ENCODE measurements at regions not wholly inside any gene's neighbourhood (a gene's known extent, or its start where the extent isn't known, plus 50 kb on each side); places are given as distances from the start of the nearest gene placed in this dataset.

GRCh38 chr6:163984124-163984936 lies 569.8 kb downstream of the QKI start:
- H3K4me3 ChIP-seq (replicated peaks; ENCODE audit: low read depth, low read length), result no peak overlapping the region
- DNase-seq (ENCODE audit: low read depth), result no peak
- TF ChIP-seq CTCF (IDR thresholded peaks at IDR 0.05; ENCODE audit: low read length, missing control alignments), result no peak

GRCh38 chr6:163983679-163984078 lies 569.2 kb downstream of the QKI start:
- DNase-seq (ENCODE audit: low read depth), result no peak
- TF ChIP-seq CTCF (IDR thresholded peaks at IDR 0.05; ENCODE audit: low read length, missing control alignments), result no peak
- no peak overlapping the region for H3K4me3 ChIP-seq (replicated peaks; ENCODE audit: low read depth, low read length)

GRCh38 chr6:163974322-163974721 lies 559.8 kb downstream of the QKI start:
- no peak overlapping the region for H3K4me3 ChIP-seq (replicated peaks; ENCODE audit: low read depth, low read length)
- TF ChIP-seq CTCF (IDR thresholded peaks at IDR 0.05; ENCODE audit: low read length, missing control alignments), result no peak
- no peak for DNase-seq (ENCODE audit: low read depth)

GRCh38 chr6:163971841-163972838 lies 557.6 kb downstream of the QKI start:
- TF ChIP-seq CTCF (IDR thresholded peaks at IDR 0.05; ENCODE audit: low read length, missing control alignments), result no peak
- DNase-seq (ENCODE audit: low read depth), result no peak
- no peak overlapping the region for H3K4me3 ChIP-seq (replicated peaks; ENCODE audit: low read depth, low read length)

- no peak for TF ChIP-seq CTCF (IDR thresholded peaks at IDR 0.05; ENCODE audit: low read length, missing control alignments)
- H3K4me3 ChIP-seq (replicated peaks; ENCODE audit: low read depth, low read length), result no peak overlapping the region
- no peak for DNase-seq (ENCODE audit: low read depth)
These were observed 556.5 kb downstream of the QKI start for GRCh38 chr6:163970846-163971564.

- H3K4me3 ChIP-seq (replicated peaks; ENCODE audit: low read depth, low read length), result no peak overlapping the region
- no peak for TF ChIP-seq CTCF (IDR thresholded peaks at IDR 0.05; ENCODE audit: low read length, missing control alignments)
- no peak for DNase-seq (ENCODE audit: low read depth)
These were observed 551.2 kb downstream of the QKI start for GRCh38 chr6:163965426-163966348.
